Suprapubic skin (tissue), 4 donors: ENCODE measurements at regions not wholly inside any gene's neighbourhood (a gene's known extent, or its start where the extent isn't known, plus 50 kb on each side); places are given as distances from the start of the nearest gene placed in this dataset.
A peak's percentile ranks its signal among the peaks of the same experiment; 100 is the strongest.

Source experiments
- DNase-seq, 2 donors: peaks; one replicate each; pipeline ENCODE4 v3.0.0-alpha.2; 2019; ENCODE audit warnings: low spot score in 2 of 2
- H3K27ac ChIP-seq: fragments of 200-600 bp; sonication (generic); one replicate; pipeline ENCODE4 v1.5.1; 2019
- H3K27me3 ChIP-seq: fragments of 200-600 bp; sonication (generic); one replicate; pipeline ENCODE4 v1.5.1; 2019
- H3K36me3 ChIP-seq: fragments of 200-600 bp; sonication (generic); one replicate; pipeline ENCODE4 v1.5.1; 2019
- H3K4me1 ChIP-seq: fragments of 200-600 bp; sonication (generic); one replicate; pipeline ENCODE4 v1.5.1; 2019
- H3K4me3 ChIP-seq: fragments of 200-600 bp; sonication (generic); one replicate; pipeline ENCODE4 v1.5.1; 2019; ENCODE audit warnings: mild to moderate bottlenecking
- H3K9me3 ChIP-seq: fragments of 200-600 bp; sonication (generic); one replicate; pipeline ENCODE4 v1.5.1; 2019
- EP300 ChIP-seq: sonication (generic); formaldehyde crosslinking; IDR thresholded peaks from one replicate; pipeline ENCODE4 v1.6.1; 2017; ENCODE audit warnings: antibody characterized with exemption
- POLR2A ChIP-seq, 2 donors: fragments of 450-650 bp; IDR thresholded peaks; one replicate each; pipeline ENCODE4 v1.6.1; 2017; ENCODE audit warnings: antibody characterized with exemption in 2 of 2, mild to moderate bottlenecking in 2 of 2, moderate library complexity in 2 of 2
- POLR2AphosphoS5 ChIP-seq, 3 donors: sonication (generic); formaldehyde crosslinking; IDR thresholded peaks; one replicate each; pipeline ENCODE4 v1.6.1; 2017; ENCODE audit warnings: antibody characterized with exemption in 3 of 3
- WGBS: methylation state at CpG from one replicate; pipeline ENCODE4 v1.1.5; 2018; 5-methylcytosine and 5-hydroxymethylcytosine counted together
- TF ChIP-seq, protein P1 (sequence below), 2 donors: fragments of 200-600 bp in 1 of 2; fragments of 450-650 bp in 1 of 2; sonication (generic) in 1 of 2; IDR thresholded peaks; one replicate each; pipeline ENCODE4 v1.5.1; 2016 to 2019; ENCODE audit warnings: antibody characterized with exemption in 2 of 2, mild to moderate bottlenecking in 1 of 2, moderate library complexity in 1 of 2

- no peaks in the 10 kb centered on the region for H3K4me1 ChIP-seq
- no peaks in the 10 kb centered on the region for H3K36me3 ChIP-seq
- no peaks in the 10 kb centered on the region for H3K9me3 ChIP-seq
- no peak overlapping the region for H3K4me3 ChIP-seq
- no peak for DNase-seq
- no peak overlapping the region for H3K27ac ChIP-seq
- WGBS, result 73% methylated on average over 5 of the region's 6 CpGs
- TF ChIP-seq EP300 (no peak), POLR2A (IDR thresholded peaks at IDR 0.05) (no peak), POLR2AphosphoS5 (IDR thresholded peaks at IDR 0.05) (no peak)
- TF ChIP-seq, protein P1, sequence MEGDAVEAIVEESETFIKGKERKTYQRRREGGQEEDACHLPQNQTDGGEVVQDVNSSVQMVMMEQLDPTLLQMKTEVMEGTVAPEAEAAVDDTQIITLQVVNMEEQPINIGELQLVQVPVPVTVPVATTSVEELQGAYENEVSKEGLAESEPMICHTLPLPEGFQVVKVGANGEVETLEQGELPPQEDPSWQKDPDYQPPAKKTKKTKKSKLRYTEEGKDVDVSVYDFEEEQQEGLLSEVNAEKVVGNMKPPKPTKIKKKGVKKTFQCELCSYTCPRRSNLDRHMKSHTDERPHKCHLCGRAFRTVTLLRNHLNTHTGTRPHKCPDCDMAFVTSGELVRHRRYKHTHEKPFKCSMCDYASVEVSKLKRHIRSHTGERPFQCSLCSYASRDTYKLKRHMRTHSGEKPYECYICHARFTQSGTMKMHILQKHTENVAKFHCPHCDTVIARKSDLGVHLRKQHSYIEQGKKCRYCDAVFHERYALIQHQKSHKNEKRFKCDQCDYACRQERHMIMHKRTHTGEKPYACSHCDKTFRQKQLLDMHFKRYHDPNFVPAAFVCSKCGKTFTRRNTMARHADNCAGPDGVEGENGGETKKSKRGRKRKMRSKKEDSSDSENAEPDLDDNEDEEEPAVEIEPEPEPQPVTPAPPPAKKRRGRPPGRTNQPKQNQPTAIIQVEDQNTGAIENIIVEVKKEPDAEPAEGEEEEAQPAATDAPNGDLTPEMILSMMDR (IDR thresholded peaks at IDR 0.05), result no peak
- H3K27me3 ChIP-seq, result no peaks in the 10 kb centered on the region
These were observed 687.4 kb upstream of the ID2 start for GRCh38 chr2:7994397-7994951.

DNA sequence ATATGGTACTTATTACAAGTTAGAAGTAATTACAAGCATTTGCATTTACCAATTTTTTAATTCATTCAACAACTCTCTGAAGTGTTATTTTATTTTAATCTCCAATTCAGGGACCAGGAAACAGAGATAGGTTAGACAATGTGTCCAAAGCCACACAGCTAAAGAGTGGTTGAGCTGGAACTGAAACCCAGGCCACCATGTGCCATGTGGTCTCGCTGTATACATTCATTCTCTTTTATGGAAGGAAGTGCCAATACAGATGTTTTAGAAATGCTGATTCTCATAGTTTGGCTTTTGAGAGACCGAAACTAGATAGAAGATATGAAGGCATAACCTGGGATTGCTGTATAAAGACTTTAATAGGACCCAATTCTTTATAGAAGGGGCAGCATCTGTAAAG is 684.6 kb upstream of the ID2 start:
- Histone ChIP-seq H3K27ac (no peak overlapping the region), H3K4me3 (no peak overlapping the region), H3K9me3 (no peaks in the 10 kb centered on the region), H3K27me3 (no peaks in the 10 kb centered on the region), H3K4me1 (peaks cover 3% of the 10 kb centered on the region), H3K36me3 (no peaks in the 10 kb centered on the region)
- TF ChIP-seq, protein P1 (IDR thresholded peaks at IDR 0.05), result no peak
- TF ChIP-seq POLR2A (IDR thresholded peaks at IDR 0.05), result no peak
- TF ChIP-seq EP300, result no peak
- no peak for TF ChIP-seq POLR2AphosphoS5 (IDR thresholded peaks at IDR 0.05)
- DNase-seq, result no peak
- 96% methylated on average over 2 of the region's 2 CpGs for WGBS

DNA sequence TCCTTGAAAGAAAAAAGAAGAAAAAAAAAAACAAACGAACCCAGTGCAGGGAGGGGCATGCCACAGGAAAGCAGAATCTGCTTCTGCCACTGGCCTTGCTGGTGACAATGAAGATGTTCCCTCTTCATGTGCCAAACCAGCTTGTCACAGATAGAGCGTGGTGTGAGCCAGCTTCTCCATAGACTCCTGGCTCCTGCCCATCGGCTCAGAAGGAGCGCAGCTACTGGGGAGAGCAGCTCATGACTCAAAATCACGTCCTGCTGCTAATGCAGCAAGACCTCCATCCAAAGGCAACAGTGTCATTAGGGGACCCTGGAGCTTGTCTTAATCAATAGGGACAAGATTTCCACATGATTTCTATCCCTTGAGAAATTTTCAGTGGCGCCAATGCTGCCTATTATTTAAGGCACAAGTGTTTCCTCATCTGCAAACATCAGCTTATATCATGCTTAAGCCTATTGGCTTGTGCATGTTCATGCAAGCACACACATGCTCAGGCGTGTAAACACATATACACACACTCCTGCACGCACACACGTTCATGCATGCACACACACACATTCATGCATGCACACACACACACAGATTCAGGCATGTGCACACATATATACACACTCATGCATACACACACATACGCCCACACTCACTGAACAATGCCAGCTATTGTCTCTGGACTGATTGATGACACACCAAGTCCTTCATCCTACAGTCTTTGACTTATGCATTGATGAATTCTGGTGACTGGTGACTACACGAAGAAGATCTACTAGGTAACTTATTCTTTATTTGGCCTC is 682.0 kb upstream of the ID2 start:
- TF ChIP-seq, protein P1 (IDR thresholded peaks at IDR 0.05), result no peak
- TF ChIP-seq EP300 (no peak), POLR2A (IDR thresholded peaks at IDR 0.05) (no peak), POLR2AphosphoS5 (IDR thresholded peaks at IDR 0.05) (peak in 1 of 3 donors; percentile 37)
- no peaks in the 10 kb centered on the region for H3K36me3 ChIP-seq
- 75% methylated on average over 11 of the region's 11 CpGs for WGBS
- no peaks in the 10 kb centered on the region for H3K9me3 ChIP-seq
- H3K27ac ChIP-seq, result no peak overlapping the region
- H3K4me1 ChIP-seq, result peaks cover 16% of the 10 kb centered on the region
- no peaks in the 10 kb centered on the region for H3K27me3 ChIP-seq
- H3K4me3 ChIP-seq, result no peak overlapping the region
- DNase-seq, result no peak

GRCh38 chr2:8000870-8001269 is 681.0 kb upstream of the ID2 start:
- no peak overlapping the region for H3K4me3 ChIP-seq
- no peak overlapping the region for H3K27ac ChIP-seq
- no peaks in the 10 kb centered on the region for H3K27me3 ChIP-seq
- peaks cover 16% of the 10 kb centered on the region for H3K4me1 ChIP-seq
- WGBS, result 90% methylated on average over 1 of the region's 1 CpG
- no peaks in the 10 kb centered on the region for H3K36me3 ChIP-seq
- no peak for TF ChIP-seq POLR2A (IDR thresholded peaks at IDR 0.05)
- no peak for TF ChIP-seq POLR2AphosphoS5 (IDR thresholded peaks at IDR 0.05)
- TF ChIP-seq, protein P1 (IDR thresholded peaks at IDR 0.05), result no peak
- no peak for TF ChIP-seq EP300
- no peak for DNase-seq
- H3K9me3 ChIP-seq, result no peaks in the 10 kb centered on the region

DNA sequence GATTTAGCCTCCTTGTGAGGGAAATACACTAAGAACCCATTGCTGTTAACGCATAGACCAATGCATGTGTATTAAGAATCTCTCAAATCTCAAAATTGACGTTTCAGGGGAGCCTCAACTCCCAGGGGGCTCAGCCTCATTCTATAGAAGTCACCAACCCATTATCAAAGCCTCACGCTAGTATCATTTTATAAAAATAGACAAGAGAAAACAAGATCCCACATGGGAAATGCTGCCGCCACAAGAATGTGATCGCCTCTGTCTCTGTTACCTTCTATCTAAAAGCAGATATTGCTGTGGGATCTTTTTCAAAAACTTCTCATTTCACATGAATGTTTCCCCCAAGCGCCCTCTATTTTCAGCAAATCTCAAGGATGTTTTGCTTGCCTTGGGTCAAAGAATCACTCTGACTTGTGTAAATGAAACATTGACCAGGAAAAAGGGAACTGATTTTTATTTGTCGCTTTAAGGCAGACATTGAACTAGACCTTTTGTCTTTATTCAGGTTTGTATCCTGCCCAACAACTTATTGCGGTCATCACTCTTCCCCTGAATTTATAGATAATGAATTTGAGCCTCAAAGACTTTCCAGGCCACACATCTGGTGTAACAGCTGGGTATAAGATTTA is 679.0 kb upstream of the ID2 start:
- no peaks in the 10 kb centered on the region for H3K27me3 ChIP-seq
- no peak overlapping the region for H3K4me3 ChIP-seq
- WGBS, result 82% methylated on average over 8 of the region's 8 CpGs
- no peaks in the 10 kb centered on the region for H3K36me3 ChIP-seq
- no peaks in the 10 kb centered on the region for H3K9me3 ChIP-seq
- TF ChIP-seq, protein P1 (IDR thresholded peaks at IDR 0.05), result no peak
- TF ChIP-seq EP300 (no peak), POLR2AphosphoS5 (IDR thresholded peaks at IDR 0.05) (no peak), POLR2A (IDR thresholded peaks at IDR 0.05) (no peak)
- DNase-seq, result no peak
- H3K27ac ChIP-seq, result no peak overlapping the region
- H3K4me1 ChIP-seq, result peaks cover 16% of the 10 kb centered on the region
